Activated CD4-positive, alpha-beta T cell treated with anti-CD3 and anti-CD28 coated beads, Interleukin-2, amount 10 ng/mL, durations not matched to agents 24 days and 14 days (primary cell): ENCODE measurements at regions not wholly inside any gene's neighbourhood (a gene's known extent, or its start where the extent isn't known, plus 50 kb on each side); places are given as distances from the start of the nearest gene placed in this dataset.

Experiments
- DNase-seq: peaks from one replicate; pipeline ENCODE4 v3.0.0; 2022
- H3K27ac Mint-ChIP-seq: one replicate; pipeline ENCODE4 v1.8.0; 2022; ENCODE audit warnings: mild to moderate bottlenecking, mixed read lengths
- H3K27me3 Mint-ChIP-seq: one replicate; pipeline ENCODE4 v1.8.0; 2022; ENCODE audit warnings: mixed read lengths
- H3K36me3 Mint-ChIP-seq: one replicate; pipeline ENCODE4 v1.8.0; 2022; ENCODE audit warnings: low read depth, mild to moderate bottlenecking, mixed read lengths
- H3K4me1 Mint-ChIP-seq: one replicate; pipeline ENCODE4 v1.8.0; 2021; ENCODE audit warnings: mixed read lengths
- H3K4me3 Mint-ChIP-seq: one replicate; pipeline ENCODE4 v1.8.0; 2022; ENCODE audit warnings: mild to moderate bottlenecking, moderate library complexity, mixed read lengths
- H3K9me3 Mint-ChIP-seq: one replicate; pipeline ENCODE4 v1.8.0; 2021; ENCODE audit warnings: mixed read lengths
- intact Hi-C: fragments of 100-400 bp; cut with micrococcal nuclease; formaldehyde crosslinking; loops from one replicate; pipeline ENCODE4 v1.15.1; 2023

- Mint-ChIP-seq H3K4me1 (no peaks in the 10 kb centered on the region), H3K27me3 (peaks cover 2% of the 10 kb centered on the region), H3K4me3 (no peak overlapping the region), H3K27ac (no peak overlapping the region), H3K9me3 (peaks cover 6% of the 10 kb centered on the region), H3K36me3 (no peaks in the 10 kb centered on the region)
- DNase-seq, result no peak
- intact Hi-C loops, result no loop called here
These were observed 160.8 kb upstream of the LRIG1 start for GRCh38 chr3:66661628-66662027.

GRCh38 chr3:66662894-66663293 lies 162.1 kb upstream of the LRIG1 start:
- intact Hi-C loops, result no loop called here
- Mint-ChIP-seq H3K27me3 (peaks cover 3% of the 10 kb centered on the region), H3K9me3 (peaks cover 6% of the 10 kb centered on the region), H3K36me3 (no peaks in the 10 kb centered on the region), H3K4me1 (no peaks in the 10 kb centered on the region), H3K27ac (no peak overlapping the region), H3K4me3 (no peak overlapping the region)
- DNase-seq, result no peak

GRCh38 chr3:66665021-66665695 lies 164.3 kb upstream of the LRIG1 start:
- intact Hi-C loops, result no loop called here

GRCh38 chr3:66666362-66666761 lies 165.5 kb upstream of the LRIG1 start:
- Mint-ChIP-seq H3K36me3 (no peaks in the 10 kb centered on the region), H3K4me3 (no peak overlapping the region), H3K27ac (no peak overlapping the region), H3K9me3 (peaks cover 6% of the 10 kb centered on the region), H3K4me1 (no peaks in the 10 kb centered on the region), H3K27me3 (peaks cover 5% of the 10 kb centered on the region)
- no peak for DNase-seq
- intact Hi-C loops, result no loop called here

More at GRCh38 chr3:66665021-66665695, 164.3 kb upstream of the LRIG1 start:
- no peaks in the 10 kb centered on the region for H3K36me3 Mint-ChIP-seq
- H3K4me3 Mint-ChIP-seq, result no peak overlapping the region
- DNase-seq, result no peak
- peaks cover 5% of the 10 kb centered on the region for H3K27me3 Mint-ChIP-seq
- peaks cover 6% of the 10 kb centered on the region for H3K9me3 Mint-ChIP-seq
- H3K27ac Mint-ChIP-seq, result no peak overlapping the region
- no peaks in the 10 kb centered on the region for H3K4me1 Mint-ChIP-seq

GRCh38 chr3:66667263-66667662 lies 166.4 kb upstream of the LRIG1 start:
- DNase-seq, result no peak
- Mint-ChIP-seq H3K4me1 (no peaks in the 10 kb centered on the region), H3K36me3 (no peaks in the 10 kb centered on the region), H3K9me3 (peaks cover 6% of the 10 kb centered on the region), H3K27me3 (peaks cover 5% of the 10 kb centered on the region), H3K27ac (no peak overlapping the region), H3K4me3 (no peak overlapping the region)
- intact Hi-C loops, result no loop called here

GRCh38 chr3:66671291-66671690 lies 170.5 kb upstream of the LRIG1 start:
- H3K27me3 Mint-ChIP-seq, result peaks cover 12% of the 10 kb centered on the region
- DNase-seq, result no peak
- no peak overlapping the region for H3K27ac Mint-ChIP-seq
- intact Hi-C loops, result no loop called here
- H3K4me1 Mint-ChIP-seq, result no peaks in the 10 kb centered on the region
- no peaks in the 10 kb centered on the region for H3K36me3 Mint-ChIP-seq
- no peak overlapping the region for H3K4me3 Mint-ChIP-seq
- H3K9me3 Mint-ChIP-seq, result no peaks in the 10 kb centered on the region

- intact Hi-C loops, result no loop called here
- Mint-ChIP-seq H3K4me3 (no peak overlapping the region), H3K27ac (no peak overlapping the region), H3K36me3 (no peaks in the 10 kb centered on the region), H3K9me3 (no peaks in the 10 kb centered on the region), H3K27me3 (peaks cover 9% of the 10 kb centered on the region), H3K4me1 (no peaks in the 10 kb centered on the region)
- no peak for DNase-seq
These were observed 172.0 kb upstream of the LRIG1 start for GRCh38 chr3:66672830-66673229.

- Mint-ChIP-seq H3K9me3 (no peaks in the 10 kb centered on the region), H3K27ac (no peak overlapping the region), H3K4me1 (no peaks in the 10 kb centered on the region), H3K36me3 (no peaks in the 10 kb centered on the region), H3K4me3 (no peak overlapping the region), H3K27me3 (peaks cover 9% of the 10 kb centered on the region)
- intact Hi-C loops, result no loop called here
- no peak for DNase-seq
These were observed 172.5 kb upstream of the LRIG1 start for GRCh38 chr3:66673293-66673692.

GRCh38 chr3:66675366-66675765 lies 174.5 kb upstream of the LRIG1 start:
- no peak for DNase-seq
- Mint-ChIP-seq H3K36me3 (no peaks in the 10 kb centered on the region), H3K27ac (no peak overlapping the region), H3K4me1 (no peaks in the 10 kb centered on the region), H3K9me3 (no peaks in the 10 kb centered on the region), H3K27me3 (peaks cover 14% of the 10 kb centered on the region), H3K4me3 (no peak overlapping the region)
- intact Hi-C loops, result no loop called here

- intact Hi-C loops, result no loop called here
- H3K4me1 Mint-ChIP-seq, result no peaks in the 10 kb centered on the region
- H3K4me3 Mint-ChIP-seq, result no peak overlapping the region
- no peak for DNase-seq
- H3K9me3 Mint-ChIP-seq, result no peaks in the 10 kb centered on the region
- peaks cover 4% of the 10 kb centered on the region for H3K27me3 Mint-ChIP-seq
- H3K36me3 Mint-ChIP-seq, result no peaks in the 10 kb centered on the region
- no peak overlapping the region for H3K27ac Mint-ChIP-seq
These were observed 191.4 kb upstream of the LRIG1 start for GRCh38 chr3:66692042-66692765.

GRCh38 chr3:66692766-66693150 lies 191.9 kb upstream of the LRIG1 start:
- no peak for DNase-seq
- H3K9me3 Mint-ChIP-seq, result no peaks in the 10 kb centered on the region
- no peak overlapping the region for H3K4me3 Mint-ChIP-seq
- no peaks in the 10 kb centered on the region for H3K4me1 Mint-ChIP-seq
- no peak overlapping the region for H3K27ac Mint-ChIP-seq
- no peaks in the 10 kb centered on the region for H3K36me3 Mint-ChIP-seq
- H3K27me3 Mint-ChIP-seq, result peaks cover 4% of the 10 kb centered on the region
- intact Hi-C loops, result no loop called here

GRCh38 chr3:66693461-66694031 lies 192.7 kb upstream of the LRIG1 start:
- Mint-ChIP-seq H3K4me1 (no peaks in the 10 kb centered on the region), H3K27ac (no peak overlapping the region)

GRCh38 chr3:66702126-66702525 lies 201.3 kb upstream of the LRIG1 start:
- DNase-seq, result no peak
- no peaks in the 10 kb centered on the region for H3K9me3 Mint-ChIP-seq
- intact Hi-C loops, result no loop called here
- H3K4me1 Mint-ChIP-seq, result no peaks in the 10 kb centered on the region
- H3K27ac Mint-ChIP-seq, result no peak overlapping the region
- H3K4me3 Mint-ChIP-seq, result no peak overlapping the region
- H3K27me3 Mint-ChIP-seq, result no peaks in the 10 kb centered on the region
- H3K36me3 Mint-ChIP-seq, result no peaks in the 10 kb centered on the region

More at GRCh38 chr3:66693461-66694031, 192.7 kb upstream of the LRIG1 start:
- no peak overlapping the region for H3K4me3 Mint-ChIP-seq
- intact Hi-C loops, result no loop called here
- no peak for DNase-seq
- H3K27me3 Mint-ChIP-seq, result peaks cover 4% of the 10 kb centered on the region
- no peaks in the 10 kb centered on the region for H3K9me3 Mint-ChIP-seq
- no peaks in the 10 kb centered on the region for H3K36me3 Mint-ChIP-seq

- intact Hi-C loops, result no loop called here
These were observed 202.7 kb upstream of the LRIG1 start for GRCh38 chr3:66703501-66703900.

More at GRCh38 chr3:66703501-66703900, 202.7 kb upstream of the LRIG1 start:
- no peak for DNase-seq
- Mint-ChIP-seq H3K4me3 (no peak overlapping the region), H3K4me1 (no peaks in the 10 kb centered on the region), H3K27me3 (no peaks in the 10 kb centered on the region), H3K9me3 (no peaks in the 10 kb centered on the region), H3K27ac (no peak overlapping the region), H3K36me3 (no peaks in the 10 kb centered on the region)
